ENCODE measurements at regions not wholly inside any gene's neighbourhood (a gene's known extent, or its start where the extent isn't known, plus 50 kb on each side); places are given as distances from the start of the nearest gene placed in this dataset.

GRCh38 chr3:31445701-31446100 lies 87.0 kb upstream of the STT3B start:
- Mint-ChIP-seq H3K4me1 (0 out of 4 replicates have a peak, but pooled peaks cover 0 to 5% of the 10 kb centered on the region in 2 experiments), H3K27ac (no peak overlapping the region), H3K4me3 (no peak overlapping the region), H3K9me3 (0 out of 5 replicates have a peak, but pooled peaks cover 0 to 2% of the 10 kb centered on the region in 2 experiments), H3K27me3 (ENCODE audit: low read depth) (no peaks in the 10 kb centered on the region), H3K36me3 (ENCODE audit: insufficient read depth in 1 of 3, low read depth in 3 of 3) (no peaks in the 10 kb centered on the region)
- H4K5ac ChIP-seq (ENCODE audit: insufficient read length, low read depth, low read length) = no peak overlapping the region
- no peak overlapping the region for H3K4ac ChIP-seq (ENCODE audit: low read depth, low read length)
- H2BK5ac ChIP-seq (ENCODE audit: insufficient read length, low read length) = no peak overlapping the region
- TF ChIP-seq, protein P1, sequence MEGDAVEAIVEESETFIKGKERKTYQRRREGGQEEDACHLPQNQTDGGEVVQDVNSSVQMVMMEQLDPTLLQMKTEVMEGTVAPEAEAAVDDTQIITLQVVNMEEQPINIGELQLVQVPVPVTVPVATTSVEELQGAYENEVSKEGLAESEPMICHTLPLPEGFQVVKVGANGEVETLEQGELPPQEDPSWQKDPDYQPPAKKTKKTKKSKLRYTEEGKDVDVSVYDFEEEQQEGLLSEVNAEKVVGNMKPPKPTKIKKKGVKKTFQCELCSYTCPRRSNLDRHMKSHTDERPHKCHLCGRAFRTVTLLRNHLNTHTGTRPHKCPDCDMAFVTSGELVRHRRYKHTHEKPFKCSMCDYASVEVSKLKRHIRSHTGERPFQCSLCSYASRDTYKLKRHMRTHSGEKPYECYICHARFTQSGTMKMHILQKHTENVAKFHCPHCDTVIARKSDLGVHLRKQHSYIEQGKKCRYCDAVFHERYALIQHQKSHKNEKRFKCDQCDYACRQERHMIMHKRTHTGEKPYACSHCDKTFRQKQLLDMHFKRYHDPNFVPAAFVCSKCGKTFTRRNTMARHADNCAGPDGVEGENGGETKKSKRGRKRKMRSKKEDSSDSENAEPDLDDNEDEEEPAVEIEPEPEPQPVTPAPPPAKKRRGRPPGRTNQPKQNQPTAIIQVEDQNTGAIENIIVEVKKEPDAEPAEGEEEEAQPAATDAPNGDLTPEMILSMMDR (conservative IDR thresholded peaks at IDR 0.05) = no peak
- H2BK20ac ChIP-seq (ENCODE audit: low read depth, low read length, poor library complexity, severe bottlenecking) = no peak overlapping the region
- no peak overlapping the region for H2BK15ac ChIP-seq (ENCODE audit: low read depth, low read length)
- no peak overlapping the region for H3K18ac ChIP-seq (ENCODE audit: insufficient read length, low read depth, low read length)
- H3K79me1 ChIP-seq (ENCODE audit: insufficient read depth, low read depth, low read length, poor library complexity, severe bottlenecking) = no peaks in the 10 kb centered on the region
- H3K4me1 ChIP-seq (ENCODE audit: insufficient read depth, low read length) = no peaks in the 10 kb centered on the region
- no CpG with 5 or more reads among the region's 1 CpG for WGBS (ENCODE audit: extremely low coverage, insufficient read length, low lambda C conversion rate)
- no peaks in the 10 kb centered on the region for H4K20me1 ChIP-seq (ENCODE audit: control insufficient read depth, insufficient read depth, insufficient read length)
- H3K56ac ChIP-seq (ENCODE audit: insufficient read length, low read depth, low read length) = no peak overlapping the region
- no peak overlapping the region for H2AFZ ChIP-seq (ENCODE audit: low read length)
- H3K27me3 ChIP-seq (ENCODE audit: insufficient read depth, low read length) = no peaks in the 10 kb centered on the region
- H4K91ac ChIP-seq (ENCODE audit: insufficient read length, low read depth, low read length) = no peak overlapping the region
- H3K9me3 ChIP-seq (ENCODE audit: control insufficient read depth, low read depth, low read length) = no peaks in the 10 kb centered on the region
- no peak overlapping the region for H3K27ac ChIP-seq (ENCODE audit: insufficient read length, low read depth, low read length)
- H2BK120ac ChIP-seq (ENCODE audit: low read depth, low read length, poor library complexity, severe bottlenecking) = no peak overlapping the region
- DNase-seq = no peak
- no peaks in the 10 kb centered on the region for H3K79me2 ChIP-seq (ENCODE audit: insufficient read depth, low read length)
- H3K23ac ChIP-seq (ENCODE audit: insufficient read length, low read depth, low read length) = no peak overlapping the region
- no peak overlapping the region for H3T11ph ChIP-seq (ENCODE audit: low read length)
- H3K23me2 ChIP-seq (ENCODE audit: insufficient read length, low read depth, low read length, poor library complexity, severe bottlenecking) = no peaks in the 10 kb centered on the region
- no peak overlapping the region for H3K14ac ChIP-seq (ENCODE audit: insufficient read depth, low read length)
- H2BK12ac ChIP-seq (ENCODE audit: insufficient read length, low read depth, low read length) = no peak overlapping the region
- no peak overlapping the region for H2AK5ac ChIP-seq (ENCODE audit: insufficient read length, low read length)
- H4K8ac ChIP-seq (replicated peaks; ENCODE audit: insufficient read length, low read depth, low read length) = no peak overlapping the region
- no peak overlapping the region for H3K4me2 ChIP-seq (ENCODE audit: insufficient read depth, insufficient read length, low read length)
- no peak overlapping the region for H3K9ac ChIP-seq (ENCODE audit: extremely low read depth, insufficient read length, low read length)
